HL-60 (cell line): ENCODE measurements at regions not wholly inside any gene's neighbourhood (a gene's known extent, or its start where the extent isn't known, plus 50 kb on each side); places are given as distances from the start of the nearest gene placed in this dataset.

ENCODE experiments used
- DNase-seq, 2 experiments: peaks; one replicate each; pipeline ENCODE4 v3.0.0-alpha.2; 2010 to 2020; ENCODE audit warnings: low read depth in 1 of 2, low spot score in 1 of 2
- H3K27ac ChIP-seq: fragments of 250-450 bp; sonication (Bioruptor Pico); replicated peaks from 2 replicates; pipeline ENCODE4 v1.5.1; 2020; ENCODE audit warnings: mild to moderate bottlenecking, moderate library complexity
- H3K27me3 ChIP-seq: fragments of 250-450 bp; sonication (Bioruptor Pico); 2 replicates; pipeline ENCODE4 v1.5.1; 2021; ENCODE audit warnings: mild to moderate bottlenecking, moderate library complexity; ENCODE audit not compliant: insufficient read depth, poor library complexity, severe bottlenecking
- H3K4me3 ChIP-seq: replicated peaks from 2 replicates; pipeline ENCODE4 v1.5.1; 2011; ENCODE audit warnings: mild to moderate bottlenecking, control low read depth, low read length; ENCODE audit not compliant: insufficient read depth
- GABPA ChIP-seq: IDR thresholded peaks from 2 replicates; pipeline ENCODE4 v1.6.1; 2012; ENCODE audit warnings: low read depth
- POLR2AphosphoS5 ChIP-seq: IDR thresholded peaks from 2 replicates; pipeline ENCODE4 v1.6.1; 2012; ENCODE audit warnings: low read depth
- SPI1 ChIP-seq: IDR thresholded peaks from 2 replicates; pipeline ENCODE4 v1.6.1; 2012; ENCODE audit warnings: low read depth, mild to moderate bottlenecking, borderline replicate concordance
- TF ChIP-seq, protein P1 (sequence below): IDR thresholded peaks from 2 replicates; pipeline ENCODE4 v1.6.1; 2012; ENCODE audit warnings: low read depth; ENCODE audit not compliant: insufficient replicate concordance
- TF ChIP-seq, protein P2 (sequence below): IDR thresholded peaks from one replicate; pipeline ENCODE4 v1.5.1; 2011; ENCODE audit warnings: low read length, control low read depth, inconsistent platforms; ENCODE audit not compliant: insufficient read depth

DNA sequence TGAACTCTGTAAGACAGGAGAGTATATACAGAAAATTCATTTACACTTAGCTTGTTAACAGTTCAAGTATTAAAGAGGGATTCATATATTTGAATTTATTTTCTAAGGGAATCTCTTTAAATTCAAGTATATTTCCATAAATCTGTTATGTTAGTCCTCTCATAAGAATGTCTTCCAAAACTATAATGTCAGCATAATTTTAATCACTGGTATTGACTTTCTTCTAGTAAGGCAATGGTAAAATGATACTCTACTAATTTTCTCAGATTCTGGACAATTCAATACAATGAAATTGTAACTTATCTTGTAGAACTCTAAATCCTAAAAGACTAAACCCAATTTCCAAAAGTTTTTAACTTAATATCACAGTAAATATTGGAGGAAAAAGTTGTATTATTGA, 66.3 kb upstream of the EPHA6 start:
- TF ChIP-seq POLR2AphosphoS5 (no peak), SPI1 (no peak), GABPA (no peak)
- TF ChIP-seq, protein P1, sequence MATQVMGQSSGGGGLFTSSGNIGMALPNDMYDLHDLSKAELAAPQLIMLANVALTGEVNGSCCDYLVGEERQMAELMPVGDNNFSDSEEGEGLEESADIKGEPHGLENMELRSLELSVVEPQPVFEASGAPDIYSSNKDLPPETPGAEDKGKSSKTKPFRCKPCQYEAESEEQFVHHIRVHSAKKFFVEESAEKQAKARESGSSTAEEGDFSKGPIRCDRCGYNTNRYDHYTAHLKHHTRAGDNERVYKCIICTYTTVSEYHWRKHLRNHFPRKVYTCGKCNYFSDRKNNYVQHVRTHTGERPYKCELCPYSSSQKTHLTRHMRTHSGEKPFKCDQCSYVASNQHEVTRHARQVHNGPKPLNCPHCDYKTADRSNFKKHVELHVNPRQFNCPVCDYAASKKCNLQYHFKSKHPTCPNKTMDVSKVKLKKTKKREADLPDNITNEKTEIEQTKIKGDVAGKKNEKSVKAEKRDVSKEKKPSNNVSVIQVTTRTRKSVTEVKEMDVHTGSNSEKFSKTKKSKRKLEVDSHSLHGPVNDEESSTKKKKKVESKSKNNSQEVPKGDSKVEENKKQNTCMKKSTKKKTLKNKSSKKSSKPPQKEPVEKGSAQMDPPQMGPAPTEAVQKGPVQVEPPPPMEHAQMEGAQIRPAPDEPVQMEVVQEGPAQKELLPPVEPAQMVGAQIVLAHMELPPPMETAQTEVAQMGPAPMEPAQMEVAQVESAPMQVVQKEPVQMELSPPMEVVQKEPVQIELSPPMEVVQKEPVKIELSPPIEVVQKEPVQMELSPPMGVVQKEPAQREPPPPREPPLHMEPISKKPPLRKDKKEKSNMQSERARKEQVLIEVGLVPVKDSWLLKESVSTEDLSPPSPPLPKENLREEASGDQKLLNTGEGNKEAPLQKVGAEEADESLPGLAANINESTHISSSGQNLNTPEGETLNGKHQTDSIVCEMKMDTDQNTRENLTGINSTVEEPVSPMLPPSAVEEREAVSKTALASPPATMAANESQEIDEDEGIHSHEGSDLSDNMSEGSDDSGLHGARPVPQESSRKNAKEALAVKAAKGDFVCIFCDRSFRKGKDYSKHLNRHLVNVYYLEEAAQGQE = no peak
- TF ChIP-seq, protein P2, sequence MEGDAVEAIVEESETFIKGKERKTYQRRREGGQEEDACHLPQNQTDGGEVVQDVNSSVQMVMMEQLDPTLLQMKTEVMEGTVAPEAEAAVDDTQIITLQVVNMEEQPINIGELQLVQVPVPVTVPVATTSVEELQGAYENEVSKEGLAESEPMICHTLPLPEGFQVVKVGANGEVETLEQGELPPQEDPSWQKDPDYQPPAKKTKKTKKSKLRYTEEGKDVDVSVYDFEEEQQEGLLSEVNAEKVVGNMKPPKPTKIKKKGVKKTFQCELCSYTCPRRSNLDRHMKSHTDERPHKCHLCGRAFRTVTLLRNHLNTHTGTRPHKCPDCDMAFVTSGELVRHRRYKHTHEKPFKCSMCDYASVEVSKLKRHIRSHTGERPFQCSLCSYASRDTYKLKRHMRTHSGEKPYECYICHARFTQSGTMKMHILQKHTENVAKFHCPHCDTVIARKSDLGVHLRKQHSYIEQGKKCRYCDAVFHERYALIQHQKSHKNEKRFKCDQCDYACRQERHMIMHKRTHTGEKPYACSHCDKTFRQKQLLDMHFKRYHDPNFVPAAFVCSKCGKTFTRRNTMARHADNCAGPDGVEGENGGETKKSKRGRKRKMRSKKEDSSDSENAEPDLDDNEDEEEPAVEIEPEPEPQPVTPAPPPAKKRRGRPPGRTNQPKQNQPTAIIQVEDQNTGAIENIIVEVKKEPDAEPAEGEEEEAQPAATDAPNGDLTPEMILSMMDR = no peak
- no peak for DNase-seq

DNA sequence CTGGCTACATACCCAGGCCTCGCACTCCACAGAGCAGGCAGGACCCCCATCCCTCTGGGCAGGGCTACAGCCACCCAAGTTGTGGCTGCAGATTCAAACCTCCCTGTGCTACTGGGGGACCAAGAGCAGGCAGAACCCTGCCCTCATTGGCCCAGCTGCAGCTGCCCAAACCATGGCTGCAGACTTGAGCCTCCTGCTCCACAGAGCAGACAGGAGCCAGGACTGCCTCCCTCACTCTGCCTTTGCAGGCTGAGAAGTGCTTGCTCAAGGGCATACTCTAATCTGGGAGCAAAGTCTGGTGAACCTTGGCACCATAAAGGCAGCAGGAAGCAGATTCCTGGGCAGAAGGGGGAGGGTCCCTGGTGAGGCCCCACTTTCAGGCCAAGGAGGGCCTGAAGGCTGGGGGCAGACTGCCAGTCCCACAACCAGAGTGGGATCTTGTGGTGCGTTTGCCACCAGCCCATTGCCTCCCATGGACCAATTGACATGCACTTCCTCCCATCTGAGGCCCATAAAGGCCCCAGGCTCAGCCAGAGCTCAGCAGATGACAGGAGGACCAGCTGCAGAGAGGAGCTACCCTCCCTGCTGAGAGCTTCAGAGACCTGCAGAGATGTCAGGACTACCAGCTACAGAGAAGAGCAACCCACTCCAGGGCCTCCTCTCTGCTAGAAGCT, 64.2 kb upstream of the EPHA6 start:
- Histone ChIP-seq H3K27ac (no peak overlapping the region), H3K4me3 (no peak overlapping the region), H3K27me3 (no peaks in the 10 kb centered on the region)
- TF ChIP-seq, protein P1 = no peak
- TF ChIP-seq SPI1 = no peak
- TF ChIP-seq POLR2AphosphoS5 = no peak
- TF ChIP-seq, protein P2 = no peak
- no peak for TF ChIP-seq GABPA
- no peak for DNase-seq

More for the DNA sequence above, 66.3 kb upstream of the EPHA6 start:
- Histone ChIP-seq H3K27me3 (no peaks in the 10 kb centered on the region), H3K27ac (no peak overlapping the region), H3K4me3 (no peak overlapping the region)

DNA sequence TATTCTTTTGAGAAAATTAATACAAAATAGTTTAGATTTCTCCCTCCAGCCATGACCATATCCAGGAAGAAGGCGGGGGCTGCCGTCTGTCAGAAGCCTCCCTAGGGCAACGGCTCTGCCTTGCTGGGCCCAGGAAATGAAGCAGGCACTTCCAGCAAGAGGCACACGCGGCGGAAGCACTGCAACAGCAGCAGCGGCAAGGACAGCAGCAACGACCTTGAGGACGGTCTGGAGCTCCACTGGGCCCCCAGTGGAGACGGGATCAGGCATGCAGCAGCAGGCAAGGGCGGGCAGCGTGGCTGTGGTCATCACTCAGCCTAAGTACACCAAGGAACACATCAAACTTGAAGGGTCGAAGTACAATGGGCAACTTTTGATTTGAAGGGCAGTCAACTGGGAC, 61.3 kb upstream of the EPHA6 start:
- no peak for DNase-seq
- no peaks in the 10 kb centered on the region for H3K27me3 ChIP-seq
- no peak overlapping the region for H3K27ac ChIP-seq
- no peak overlapping the region for H3K4me3 ChIP-seq
- TF ChIP-seq SPI1 = no peak
- no peak for TF ChIP-seq POLR2AphosphoS5
- TF ChIP-seq, protein P1 = no peak
- TF ChIP-seq, protein P2 = no peak
- TF ChIP-seq GABPA = no peak
